SK-N-SH treated with all-trans-retinoic acid at 6 μM for 48 hours (cell line): ENCODE measurements at regions not wholly inside any gene's neighbourhood (a gene's known extent, or its start where the extent isn't known, plus 50 kb on each side); places are given as distances from the start of the nearest gene placed in this dataset.

Experiments used
- ATAC-seq: fragments of 200-7000 bp; cut with Tn5 transposase; 3 replicates; pipeline ENCODE4 v1.9.1; 2020; ENCODE audit warnings: mild to moderate bottlenecking, moderate library complexity
- ARNTL ChIP-seq: fragments of 450-650 bp; formaldehyde crosslinking; IDR thresholded peaks from 2 replicates; pipeline ENCODE4 v1.5.0; 2020; ENCODE audit warnings: low read depth, mild to moderate bottlenecking, moderate library complexity, borderline replicate concordance
- BACH2 ChIP-seq: fragments of 250-450 bp; sonication (Bioruptor Pico); IDR thresholded peaks from 2 replicates; pipeline ENCODE4 v1.9.0; 2021; ENCODE audit warnings: mild to moderate bottlenecking, borderline replicate concordance
- ESRRG ChIP-seq: fragments of 250-450 bp; sonication (Bioruptor Pico); IDR thresholded peaks from 2 replicates; pipeline ENCODE4 v1.6.1; 2021; ENCODE audit warnings: mild to moderate bottlenecking
- GLIS3 ChIP-seq: fragments of 250-450 bp; sonication (Bioruptor Pico); IDR thresholded peaks from 2 replicates; pipeline ENCODE4 v1.5.0; 2020; ENCODE audit warnings: mild to moderate bottlenecking, moderate library complexity
- ISL1 ChIP-seq: fragments of 250-450 bp; sonication (Bioruptor Pico); IDR thresholded peaks from 2 replicates; pipeline ENCODE4 v2.1.2; 2022; ENCODE audit warnings: mild to moderate bottlenecking, moderate library complexity
- OSR1 ChIP-seq: fragments of 250-450 bp; sonication (Bioruptor Pico); IDR thresholded peaks from 2 replicates; pipeline ENCODE4 v1.8.0; 2022; ENCODE audit warnings: moderate library complexity, mild to moderate bottlenecking, inconsistent platforms
- PPARA ChIP-seq: fragments of 250-450 bp; sonication (Bioruptor Pico); IDR thresholded peaks from 2 replicates; pipeline ENCODE4 v1.5.0; 2020; ENCODE audit warnings: mild to moderate bottlenecking, borderline replicate concordance
- RARB ChIP-seq: fragments of 250-450 bp; sonication (Bioruptor Pico); IDR thresholded peaks from 2 replicates; pipeline ENCODE4 v1.8.0; 2021; ENCODE audit warnings: mild to moderate bottlenecking, moderate library complexity
- SNAI2 ChIP-seq: fragments of 250-450 bp; sonication (Bioruptor Pico); IDR thresholded peaks from 2 replicates; pipeline ENCODE4 v1.5.0; 2020; ENCODE audit warnings: mild to moderate bottlenecking, moderate library complexity
- TOX ChIP-seq: fragments of 250-450 bp; sonication (Bioruptor Pico); IDR thresholded peaks from 2 replicates; pipeline ENCODE4 v1.8.0; 2021; ENCODE audit warnings: mild to moderate bottlenecking, moderate library complexity, borderline replicate concordance
- ZC3H10 ChIP-seq: fragments of 250-450 bp; sonication (Bioruptor Pico); IDR thresholded peaks from 2 replicates; pipeline ENCODE4 v1.5.1; 2021; ENCODE audit warnings: mild to moderate bottlenecking, moderate library complexity
- ZFP3 ChIP-seq: fragments of 250-450 bp; sonication (Bioruptor Pico); IDR thresholded peaks from 2 replicates; pipeline ENCODE4 v1.5.0; 2020; ENCODE audit warnings: mild to moderate bottlenecking, moderate library complexity
- ZFP30 ChIP-seq: fragments of 450-650 bp; formaldehyde crosslinking; IDR thresholded peaks from 2 replicates; pipeline ENCODE4 v1.5.0; 2022; ENCODE audit warnings: mild to moderate bottlenecking, moderate library complexity
- ZNF565 ChIP-seq: fragments of 450-650 bp; formaldehyde crosslinking; conservative IDR thresholded peaks from 2 replicates; pipeline ENCODE4 v1.5.0; 2020; ENCODE audit warnings: low read depth, mild to moderate bottlenecking, moderate library complexity
- ZNF70 ChIP-seq: fragments of 450-650 bp; formaldehyde crosslinking; IDR thresholded peaks from 2 replicates; pipeline ENCODE4 v1.5.0; 2020; ENCODE audit warnings: mild to moderate bottlenecking, moderate library complexity
- ZNF8 ChIP-seq: fragments of 450-650 bp; formaldehyde crosslinking; IDR thresholded peaks from 2 replicates; pipeline ENCODE4 v1.5.0; 2020; ENCODE audit warnings: mild to moderate bottlenecking, moderate library complexity
- TF ChIP-seq, protein P1 (sequence below): fragments of 250-450 bp; sonication (Bioruptor Pico); IDR thresholded peaks from 2 replicates; pipeline ENCODE4 v1.5.0; 2020; ENCODE audit warnings: mild to moderate bottlenecking, moderate library complexity
- TF ChIP-seq, protein P2 (sequence below): fragments of 250-450 bp; sonication (Bioruptor Pico); IDR thresholded peaks from 2 replicates; pipeline ENCODE4 v1.5.1; 2021; ENCODE audit warnings: mild to moderate bottlenecking, moderate library complexity
- TF ChIP-seq, protein P3 (sequence below): fragments of 250-450 bp; sonication (Bioruptor Pico); IDR thresholded peaks from 2 replicates; pipeline ENCODE4 v1.5.1; 2020; ENCODE audit warnings: low read depth, mild to moderate bottlenecking, moderate library complexity

- TF ChIP-seq, protein P1, sequence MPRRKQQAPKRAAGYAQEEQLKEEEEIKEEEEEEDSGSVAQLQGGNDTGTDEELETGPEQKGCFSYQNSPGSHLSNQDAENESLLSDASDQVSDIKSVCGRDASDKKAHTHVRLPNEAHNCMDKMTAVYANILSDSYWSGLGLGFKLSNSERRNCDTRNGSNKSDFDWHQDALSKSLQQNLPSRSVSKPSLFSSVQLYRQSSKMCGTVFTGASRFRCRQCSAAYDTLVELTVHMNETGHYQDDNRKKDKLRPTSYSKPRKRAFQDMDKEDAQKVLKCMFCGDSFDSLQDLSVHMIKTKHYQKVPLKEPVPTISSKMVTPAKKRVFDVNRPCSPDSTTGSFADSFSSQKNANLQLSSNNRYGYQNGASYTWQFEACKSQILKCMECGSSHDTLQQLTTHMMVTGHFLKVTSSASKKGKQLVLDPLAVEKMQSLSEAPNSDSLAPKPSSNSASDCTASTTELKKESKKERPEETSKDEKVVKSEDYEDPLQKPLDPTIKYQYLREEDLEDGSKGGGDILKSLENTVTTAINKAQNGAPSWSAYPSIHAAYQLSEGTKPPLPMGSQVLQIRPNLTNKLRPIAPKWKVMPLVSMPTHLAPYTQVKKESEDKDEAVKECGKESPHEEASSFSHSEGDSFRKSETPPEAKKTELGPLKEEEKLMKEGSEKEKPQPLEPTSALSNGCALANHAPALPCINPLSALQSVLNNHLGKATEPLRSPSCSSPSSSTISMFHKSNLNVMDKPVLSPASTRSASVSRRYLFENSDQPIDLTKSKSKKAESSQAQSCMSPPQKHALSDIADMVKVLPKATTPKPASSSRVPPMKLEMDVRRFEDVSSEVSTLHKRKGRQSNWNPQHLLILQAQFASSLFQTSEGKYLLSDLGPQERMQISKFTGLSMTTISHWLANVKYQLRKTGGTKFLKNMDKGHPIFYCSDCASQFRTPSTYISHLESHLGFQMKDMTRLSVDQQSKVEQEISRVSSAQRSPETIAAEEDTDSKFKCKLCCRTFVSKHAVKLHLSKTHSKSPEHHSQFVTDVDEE, result no peak
- TF ChIP-seq ZFP30 (CRISPR knock-in tag) (no peak), ZNF565 (CRISPR knock-in tag) (no peak), ARNTL (CRISPR knock-in tag) (no peak)
Measured at GRCh38 chr2:226132323-226133215, 667.1 kb downstream of the IRS1 start (continued).

- TF ChIP-seq OSR1 (CRISPR knock-in tag) (no peak), ESRRG (no peak), ISL1 (CRISPR knock-in tag) (no peak), ZNF565 (CRISPR knock-in tag) (no peak), BACH2 (CRISPR knock-in tag) (no peak), ZNF70 (CRISPR knock-in tag) (no peak), SNAI2 (CRISPR knock-in tag) (no peak), ZNF8 (CRISPR knock-in tag) (no peak), ZFP3 (no peak), PPARA (no peak), RARB (CRISPR knock-in tag) (no peak), TOX (CRISPR knock-in tag) (no peak)
- TF ChIP-seq, protein P2, sequence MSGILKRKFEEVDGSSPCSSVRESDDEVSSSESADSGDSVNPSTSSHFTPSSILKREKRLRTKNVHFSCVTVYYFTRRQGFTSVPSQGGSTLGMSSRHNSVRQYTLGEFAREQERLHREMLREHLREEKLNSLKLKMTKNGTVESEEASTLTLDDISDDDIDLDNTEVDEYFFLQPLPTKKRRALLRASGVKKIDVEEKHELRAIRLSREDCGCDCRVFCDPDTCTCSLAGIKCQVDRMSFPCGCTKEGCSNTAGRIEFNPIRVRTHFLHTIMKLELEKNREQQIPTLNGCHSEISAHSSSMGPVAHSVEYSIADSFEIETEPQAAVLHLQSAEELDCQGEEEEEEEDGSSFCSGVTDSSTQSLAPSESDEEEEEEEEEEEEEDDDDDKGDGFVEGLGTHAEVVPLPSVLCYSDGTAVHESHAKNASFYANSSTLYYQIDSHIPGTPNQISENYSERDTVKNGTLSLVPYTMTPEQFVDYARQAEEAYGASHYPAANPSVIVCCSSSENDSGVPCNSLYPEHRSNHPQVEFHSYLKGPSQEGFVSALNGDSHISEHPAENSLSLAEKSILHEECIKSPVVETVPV (CRISPR knock-in tag), result no peak
- TF ChIP-seq, protein P3, sequence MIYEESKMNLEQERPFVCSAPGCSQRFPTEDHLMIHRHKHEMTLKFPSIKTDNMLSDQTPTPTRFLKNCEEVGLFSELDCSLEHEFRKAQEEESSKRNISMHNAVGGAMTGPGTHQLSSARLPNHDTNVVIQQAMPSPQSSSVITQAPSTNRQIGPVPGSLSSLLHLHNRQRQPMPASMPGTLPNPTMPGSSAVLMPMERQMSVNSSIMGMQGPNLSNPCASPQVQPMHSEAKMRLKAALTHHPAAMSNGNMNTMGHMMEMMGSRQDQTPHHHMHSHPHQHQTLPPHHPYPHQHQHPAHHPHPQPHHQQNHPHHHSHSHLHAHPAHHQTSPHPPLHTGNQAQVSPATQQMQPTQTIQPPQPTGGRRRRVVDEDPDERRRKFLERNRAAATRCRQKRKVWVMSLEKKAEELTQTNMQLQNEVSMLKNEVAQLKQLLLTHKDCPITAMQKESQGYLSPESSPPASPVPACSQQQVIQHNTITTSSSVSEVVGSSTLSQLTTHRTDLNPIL (CRISPR knock-in tag), result no peak
- TF ChIP-seq, all 23 proteins: peak for 0
- ATAC-seq, result no peak
Measured at GRCh38 chr2:226131299-226131784, 668.3 kb downstream of the IRS1 start.

GRCh38 chr2:226130192-226130591 lies 669.4 kb downstream of the IRS1 start:
- ATAC-seq, result no peak
- TF ChIP-seq ZFP3 (no peak), ZNF8 (CRISPR knock-in tag) (no peak), BACH2 (CRISPR knock-in tag) (no peak)

GRCh38 chr2:226127682-226128081 lies 671.9 kb downstream of the IRS1 start:
- no peak for TF ChIP-seq GLIS3 (CRISPR knock-in tag)
- TF ChIP-seq, protein P2 (CRISPR knock-in tag), result no peak
- TF ChIP-seq, all 23 proteins: peak for 0
- no peak for ATAC-seq

DNA sequence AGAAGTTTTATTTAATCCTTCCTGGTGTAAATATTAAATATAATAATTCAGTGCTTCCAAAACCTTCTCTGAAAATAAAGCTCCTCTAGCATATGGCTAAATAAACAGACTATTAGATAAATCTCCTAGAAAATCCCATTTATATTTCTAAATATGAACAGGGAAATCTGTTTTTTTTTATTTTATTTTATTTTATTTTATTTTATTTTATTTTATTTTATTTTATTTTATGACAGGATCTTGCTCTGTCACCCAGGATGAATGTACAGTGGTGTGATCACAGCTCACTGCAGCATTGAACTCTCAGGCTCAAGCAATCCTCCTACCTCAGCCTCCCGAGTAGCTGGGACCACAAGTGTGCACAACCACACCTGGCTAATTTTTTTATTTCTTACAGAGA lies 673.5 kb downstream of the IRS1 start:
- TF ChIP-seq RARB (CRISPR knock-in tag), result no peak
- no peak for TF ChIP-seq ZFP3
- TF ChIP-seq ZC3H10, result no peak
- TF ChIP-seq, protein P3 (CRISPR knock-in tag), result no peak
- TF ChIP-seq, all 23 proteins: peak for 0
- no peak for ATAC-seq
